Keratinocyte (primary cell): ENCODE measurements at regions not wholly inside any gene's neighbourhood (a gene's known extent, or its start where the extent isn't known, plus 50 kb on each side); places are given as distances from the start of the nearest gene placed in this dataset.

Experiments
- CTCF ChIP-seq, 3 experiments: IDR thresholded peaks in 1 of 3; conservative IDR thresholded peaks in 1 of 3; optimal IDR thresholded peaks in 1 of 3; 2 replicates in 2 of 3; 3 replicates in 1 of 3; pipeline versions ENCODE3 to v1.5.1; 2011; ENCODE audit warnings: low read length in 3 of 3, mild to moderate bottlenecking in 3 of 3, moderate library complexity in 2 of 3, control low read depth in 1 of 3, inconsistent platforms in 1 of 3; ENCODE audit not compliant: insufficient read depth in 2 of 3; ENCODE audit errors: extremely low read depth in 1 of 3
- EZH2 ChIP-seq: IDR thresholded peaks from one replicate; pipeline ENCODE4 v1.6.1; 2012; ENCODE audit warnings: inconsistent platforms, mild to moderate bottlenecking, low read length, moderate library complexity

- TF ChIP-seq CTCF (optimal IDR thresholded peaks at IDR 0.05 in 1 of 3, IDR thresholded peaks at IDR 0.05 in 1 of 3, conservative IDR thresholded peaks at IDR 0.05 in 1 of 3; ENCODE audit: extremely low read depth in 1 of 3, insufficient read depth in 2 of 3, low read length in 3 of 3) (no peak), EZH2 (no peak)
These were observed 92.5 kb upstream of the PDE10A start for GRCh38 chr6:165755583-165755982.
